ENCODE measurements at regions not wholly inside any gene's neighbourhood (a gene's known extent, or its start where the extent isn't known, plus 50 kb on each side); places are given as distances from the start of the nearest gene placed in this dataset.

DNA sequence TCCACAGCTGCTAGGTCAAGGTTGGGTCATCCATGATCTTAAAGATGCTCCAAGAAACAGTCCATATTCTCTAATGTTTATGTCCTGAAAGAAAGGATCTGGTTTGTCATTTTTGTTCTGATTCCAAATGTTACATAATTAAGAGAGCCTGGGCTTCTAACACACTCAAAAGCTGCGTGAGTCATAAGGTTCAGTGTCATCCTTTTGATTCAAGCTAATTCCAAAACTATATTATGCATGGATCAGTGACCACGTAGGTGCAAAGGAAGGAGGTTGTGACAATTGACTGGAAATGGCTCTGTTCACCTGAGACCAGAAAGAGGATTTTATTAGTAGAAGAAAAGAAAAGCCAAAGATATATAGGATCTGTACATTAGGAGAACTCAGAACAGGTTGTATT, 268.7 kb upstream of the GK2 start:
- TF ChIP-seq POLR2A (IDR thresholded peaks at IDR 0.05; ENCODE audit: low read depth, low read length) (no peak), POLR2AphosphoS5 (IDR thresholded peaks at IDR 0.05; ENCODE audit: insufficient read depth, low read depth, low read length) (no peak)
